GM12892 (cell line): ENCODE measurements at regions not wholly inside any gene's neighbourhood (a gene's known extent, or its start where the extent isn't known, plus 50 kb on each side); places are given as distances from the start of the nearest gene placed in this dataset.
"Not testable (repeated sequence)": the region's sequence is repeated elsewhere in the genome, so short reads cannot be mapped to it uniquely, and the experiment has no call there.

Experiments
- DNase-seq: peaks from one replicate; pipeline ENCODE4 v3.0.0; 2011; ENCODE audit not compliant: insufficient read length
- FAIRE-seq: peaks from 2 replicates; lab custom pipeline; 2011; peaks lifted over from hg19 to GRCh38; lab: Jason Lieb, UNC
- POLR2A ChIP-seq: IDR thresholded peaks from 2 replicates; pipeline ENCODE4 v1.6.1; 2011; ENCODE audit warnings: low read depth, low read length, control low read depth
- POLR2AphosphoS5 ChIP-seq: IDR thresholded peaks from 2 replicates; pipeline ENCODE4 v1.6.1; 2011; ENCODE audit warnings: low read depth, low read length, control low read depth
- TAF1 ChIP-seq: IDR thresholded peaks from 2 replicates; pipeline ENCODE4 v1.6.1; 2011; ENCODE audit warnings: low read depth, mild to moderate bottlenecking, control low read depth, low read length, borderline replicate concordance

DNA sequence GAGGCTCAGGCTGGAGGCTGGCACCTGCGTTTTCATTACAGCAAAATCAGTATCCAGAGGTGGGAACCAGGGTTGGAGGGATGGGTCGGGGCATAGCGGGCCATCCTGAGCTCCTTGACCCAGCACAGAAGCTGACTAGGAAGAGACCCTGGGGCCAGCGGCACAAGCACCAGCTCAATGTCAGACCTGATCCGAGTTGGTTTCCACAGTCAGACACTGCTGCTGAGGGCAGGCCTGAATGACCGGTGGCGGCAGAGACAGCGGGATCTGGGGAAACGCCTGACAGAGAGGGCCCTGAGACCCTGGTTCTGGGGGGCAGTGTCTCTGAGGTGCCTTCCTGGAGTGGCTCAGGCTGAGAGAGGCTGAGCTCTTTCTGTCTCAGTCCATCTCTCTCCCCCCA lies 162.0 kb upstream of the C1orf174 start:
- TF ChIP-seq POLR2AphosphoS5 (no peak), TAF1 (no peak), POLR2A (no peak)
- no peak for DNase-seq
- no peak for FAIRE-seq

DNA sequence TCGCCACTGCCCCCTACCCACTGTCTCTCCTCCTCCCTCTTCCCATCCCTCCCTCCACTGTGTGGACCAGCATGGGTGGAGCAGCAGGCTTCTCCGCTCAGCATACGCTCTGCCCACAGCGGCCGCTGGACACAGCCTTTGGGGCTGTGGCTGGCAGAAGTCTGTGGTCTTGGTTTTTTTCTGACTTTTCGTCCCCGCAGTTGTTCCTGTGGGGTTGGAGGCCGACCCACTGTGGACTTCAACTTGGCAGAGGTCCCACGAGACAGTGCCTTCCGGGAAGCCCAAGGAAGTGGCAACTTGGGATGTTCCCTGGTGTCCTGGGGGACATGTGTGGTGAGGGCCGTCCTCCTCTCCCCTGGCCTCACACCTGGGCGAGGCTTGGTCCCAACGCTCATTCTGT lies 162.5 kb upstream of the C1orf174 start:
- FAIRE-seq: no peak
- TF ChIP-seq TAF1 (no peak), POLR2A (no peak), POLR2AphosphoS5 (no peak)

DNA sequence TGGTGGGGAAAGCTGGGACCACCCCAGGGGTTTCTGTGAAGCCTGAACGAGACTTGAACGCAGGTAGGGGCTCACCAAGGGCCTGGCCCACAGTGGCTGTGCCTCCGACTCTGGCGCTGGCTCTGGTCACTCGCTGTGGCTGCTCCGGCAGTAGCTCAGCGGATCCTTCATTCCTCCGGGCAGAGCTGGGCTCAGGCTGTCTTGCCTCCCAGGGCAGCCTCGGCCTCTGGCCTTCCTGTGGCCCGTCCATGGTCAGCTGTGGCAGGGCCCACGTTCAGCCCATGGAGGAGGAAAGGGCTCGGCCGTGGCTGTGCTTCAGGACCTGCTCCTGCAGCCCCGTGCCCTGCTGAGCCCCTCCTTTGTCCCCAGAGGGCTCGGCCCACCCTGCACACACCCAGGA lies 162.9 kb upstream of the C1orf174 start:
- no peak for FAIRE-seq

More for the DNA sequence above, 162.5 kb upstream of the C1orf174 start:
- DNase-seq: no peak

DNA sequence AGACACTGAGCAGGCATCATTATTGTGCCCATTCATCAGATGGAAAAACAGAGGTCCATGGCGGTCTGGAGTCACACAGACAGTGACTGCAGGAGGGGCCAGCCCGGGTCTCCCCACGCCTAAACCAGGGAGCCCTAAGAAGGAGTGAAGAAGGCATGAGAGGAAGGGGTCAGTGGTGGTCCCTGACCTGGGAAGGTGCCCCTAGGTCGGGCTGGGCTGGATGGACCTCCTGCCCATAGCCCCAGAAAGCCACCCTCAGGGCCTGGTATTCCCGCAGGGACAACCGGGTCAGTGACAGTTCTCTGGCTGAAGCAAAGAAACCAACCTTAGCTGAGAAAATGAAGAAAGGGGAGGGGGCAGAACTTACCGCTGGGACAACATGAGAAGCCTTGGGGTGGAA lies 163.4 kb upstream of the C1orf174 start:
- no peak for TF ChIP-seq POLR2AphosphoS5
- TF ChIP-seq TAF1: no peak
- TF ChIP-seq POLR2A: no peak

More for the DNA sequence above, 162.9 kb upstream of the C1orf174 start:
- no peak for TF ChIP-seq TAF1
- TF ChIP-seq POLR2AphosphoS5: no peak
- no peak for TF ChIP-seq POLR2A
- no peak for DNase-seq

DNA sequence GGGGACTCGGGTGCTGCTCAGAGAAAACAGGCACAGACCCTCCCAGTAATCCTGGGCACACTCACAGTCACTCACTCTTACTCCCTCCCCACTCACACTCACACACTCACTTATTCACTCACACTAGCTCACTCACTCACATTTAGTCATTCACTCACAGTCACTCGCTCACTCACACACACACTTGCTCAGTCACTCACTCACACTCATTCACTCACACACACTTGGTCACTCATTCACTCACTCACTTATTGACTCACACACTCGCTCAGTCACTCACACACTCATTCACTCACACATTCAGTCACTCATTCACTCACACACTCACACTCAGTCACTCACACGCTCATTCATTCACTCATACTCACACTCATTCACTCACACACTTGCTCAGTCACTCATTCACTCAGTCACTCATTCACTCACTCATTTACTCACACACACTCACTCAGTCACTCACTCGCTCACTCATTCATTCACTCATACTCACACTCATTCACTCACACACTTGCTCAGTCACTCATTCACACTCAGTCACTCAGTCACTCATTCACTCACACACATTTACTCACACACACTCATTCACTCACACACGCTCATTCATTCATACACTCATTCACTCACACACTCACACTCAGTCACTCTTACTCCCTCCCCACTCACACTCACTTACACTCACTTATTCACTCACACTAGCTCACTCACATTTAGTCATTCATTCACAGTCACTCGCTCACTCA lies 164.2 kb upstream of the C1orf174 start:
- DNase-seq (no peak), FAIRE-seq (no peak)
- TF ChIP-seq POLR2A (no peak), TAF1 (no peak), POLR2AphosphoS5 (no peak)

More for the DNA sequence above, 163.4 kb upstream of the C1orf174 start:
- FAIRE-seq (no peak), DNase-seq (no peak)

DNA sequence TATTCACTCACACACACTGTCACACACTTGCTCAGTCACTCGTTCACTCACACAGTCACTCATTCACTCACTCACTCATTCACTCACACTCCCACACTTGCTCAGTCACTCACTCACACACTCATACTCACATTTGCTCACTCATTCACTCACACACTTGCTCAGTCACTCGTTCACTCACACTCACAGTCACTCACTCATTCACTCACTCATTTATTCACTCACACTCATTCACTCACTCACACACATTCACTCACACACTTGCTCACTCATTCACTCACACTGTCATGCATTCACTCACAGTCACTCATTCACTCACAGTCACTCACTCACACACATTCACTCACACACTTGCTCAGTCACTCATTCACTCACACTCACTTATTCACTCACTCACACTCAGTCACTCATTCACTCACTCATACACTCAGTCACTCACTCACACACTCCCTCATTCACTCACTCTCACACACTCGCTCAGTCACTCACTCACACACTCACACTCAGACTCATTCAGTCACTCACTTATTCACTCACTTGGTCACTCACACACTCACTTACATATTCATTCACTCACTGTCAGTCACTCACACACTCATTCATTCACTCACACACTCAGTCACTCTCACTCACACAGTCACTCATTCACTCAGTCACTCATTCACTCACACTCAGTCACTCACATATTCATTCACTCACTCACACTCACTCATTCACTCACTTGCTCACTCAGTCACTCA lies 167.0 kb upstream of the C1orf174 start:
- no peak for FAIRE-seq
- DNase-seq: no peak
- TF ChIP-seq POLR2A: no peak
- TF ChIP-seq POLR2AphosphoS5: no peak
- TF ChIP-seq TAF1: no peak

DNA sequence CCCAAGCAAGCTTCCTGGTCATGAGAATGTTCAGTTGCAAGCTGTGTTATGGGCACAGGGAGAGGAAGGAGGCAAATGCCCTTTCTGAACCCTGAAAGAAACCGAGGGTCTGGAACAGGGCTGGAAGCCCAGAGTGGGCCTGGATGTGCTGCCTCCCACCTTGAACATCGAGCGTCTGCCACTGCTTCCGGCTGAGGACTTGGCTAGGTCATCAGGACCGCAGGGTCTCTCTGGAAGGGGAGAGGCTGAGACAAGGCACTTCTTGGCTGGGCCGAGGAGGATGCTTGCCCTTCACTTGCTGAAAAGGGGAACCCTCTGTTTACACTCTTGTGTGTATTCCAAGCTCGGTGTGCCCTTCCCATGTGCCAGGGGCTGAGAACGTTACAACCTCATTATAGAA lies 168.0 kb upstream of the C1orf174 start:
- no peak for TF ChIP-seq POLR2A
- no peak for FAIRE-seq
- DNase-seq: no peak

DNA sequence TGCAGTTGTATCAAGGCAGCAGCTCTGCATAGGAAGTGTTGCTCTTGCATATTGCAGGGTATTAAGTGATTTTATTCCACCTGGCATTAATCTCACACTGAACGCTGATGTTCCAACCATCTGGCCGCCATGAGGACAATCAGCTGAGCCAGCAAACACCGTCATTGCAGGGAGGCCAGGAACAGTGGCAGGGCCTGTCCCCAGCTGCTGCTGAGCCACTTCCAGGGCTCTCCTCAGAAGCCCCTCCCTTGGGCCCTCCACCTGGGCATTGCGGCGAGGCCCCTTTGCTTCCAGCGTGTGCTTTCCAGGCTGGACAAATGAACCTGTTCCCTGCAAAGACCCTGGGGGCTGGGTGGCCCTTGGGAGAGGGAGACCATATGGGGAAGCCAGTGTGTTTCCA lies 171.6 kb upstream of the C1orf174 start:
- FAIRE-seq (no peak), DNase-seq (no peak)
- no peak for TF ChIP-seq POLR2AphosphoS5
- TF ChIP-seq TAF1: no peak
- no peak for TF ChIP-seq POLR2A

DNA sequence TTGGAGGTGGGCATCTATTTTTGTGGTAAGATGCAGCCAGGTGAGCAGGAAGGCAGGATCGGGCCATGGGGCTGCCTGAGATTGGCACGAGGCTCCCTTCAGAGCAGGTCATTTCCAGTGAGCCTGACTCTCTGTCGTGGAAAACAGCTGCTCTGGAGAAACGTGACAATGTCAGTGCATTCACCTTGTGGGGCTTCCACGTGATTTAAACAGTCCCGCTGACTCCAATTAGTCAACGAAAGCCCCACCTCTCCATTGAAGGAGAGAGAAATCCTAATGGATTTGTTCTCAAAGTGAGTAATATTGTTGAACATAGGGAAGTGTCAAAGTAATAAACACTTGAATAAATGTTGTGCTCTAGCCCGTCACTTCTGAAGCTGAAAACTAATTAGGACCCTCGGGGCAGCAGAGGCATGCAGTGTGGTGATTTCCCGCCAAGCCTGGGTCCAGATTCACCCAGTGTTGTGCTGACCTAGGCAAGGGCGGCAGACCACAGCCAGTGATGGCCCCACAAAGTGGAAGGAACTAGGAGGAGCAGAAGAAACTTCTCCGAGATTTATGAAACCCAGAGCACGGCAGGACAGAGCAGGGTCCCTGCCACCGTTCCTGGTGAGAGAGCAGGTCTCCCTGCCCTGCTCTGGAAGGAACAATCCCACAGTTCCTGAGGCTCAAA lies 172.5 kb upstream of the C1orf174 start:
- FAIRE-seq (no peak), DNase-seq (no peak)
- TF ChIP-seq POLR2A: no peak
- TF ChIP-seq POLR2AphosphoS5: no peak
- no peak for TF ChIP-seq TAF1

DNA sequence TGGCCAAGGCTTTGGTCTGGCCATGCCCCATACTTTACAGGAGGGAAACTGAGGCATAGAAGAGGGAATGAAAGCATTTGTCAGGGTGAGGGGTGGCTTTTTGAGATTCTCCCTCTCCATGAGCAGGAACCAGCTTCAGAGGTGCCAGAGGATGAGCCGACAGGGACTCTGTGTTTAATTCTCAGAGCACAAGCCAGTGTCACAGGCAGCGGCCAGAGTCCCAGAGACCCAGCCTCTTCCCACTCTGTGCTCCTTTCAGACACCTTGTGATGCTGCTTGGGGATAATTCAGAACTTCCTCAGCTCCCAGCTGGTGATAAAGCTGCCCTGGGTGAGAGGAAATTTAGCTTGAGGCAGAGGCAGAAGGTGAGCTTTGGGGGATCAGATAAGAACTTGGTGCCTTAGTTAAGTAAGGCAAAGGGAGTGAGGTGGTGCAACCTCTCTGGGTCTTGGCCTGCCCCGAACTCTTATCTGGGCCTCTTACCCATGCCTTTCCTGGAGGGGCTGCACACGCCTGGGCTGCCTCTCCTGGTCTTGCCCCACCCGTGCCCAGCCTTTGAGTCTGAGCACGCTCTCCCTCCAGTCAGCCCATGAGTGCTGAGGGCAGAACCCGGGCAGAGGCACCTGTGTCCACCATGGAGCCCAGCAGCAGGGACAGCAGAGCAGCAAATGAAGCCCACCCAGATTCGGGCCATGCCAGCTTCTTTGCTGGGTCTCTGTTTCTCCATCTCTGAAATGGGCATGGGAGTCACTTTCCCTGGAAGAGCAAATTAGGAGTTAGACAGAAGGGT lies 175.6 kb upstream of the C1orf174 start:
- no peak for FAIRE-seq
- TF ChIP-seq POLR2A (no peak), POLR2AphosphoS5 (no peak), TAF1 (no peak)
- DNase-seq: no peak

DNA sequence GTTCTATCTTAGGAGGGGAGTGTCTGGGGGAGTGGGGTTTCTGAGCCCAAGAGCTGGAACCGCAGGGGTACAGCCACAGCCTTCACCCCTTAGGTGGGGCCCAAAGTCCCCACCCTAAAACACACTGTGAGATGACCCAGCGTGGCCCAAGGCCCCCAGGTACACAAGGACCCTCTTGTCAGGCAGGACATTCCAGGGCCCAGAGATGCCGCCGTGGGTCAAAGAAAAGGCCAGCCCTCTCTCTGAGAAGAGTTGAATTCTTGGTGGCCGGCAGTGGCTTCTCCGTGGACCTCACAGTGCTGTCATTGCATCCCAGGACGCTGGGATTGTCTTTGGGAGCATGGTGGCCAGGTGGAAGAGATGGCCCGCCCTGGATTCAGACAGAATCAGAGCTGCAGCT lies 176.3 kb upstream of the C1orf174 start:
- DNase-seq: no peak
- TF ChIP-seq POLR2AphosphoS5 (no peak), TAF1 (no peak), POLR2A (no peak)
- no peak for FAIRE-seq

DNA sequence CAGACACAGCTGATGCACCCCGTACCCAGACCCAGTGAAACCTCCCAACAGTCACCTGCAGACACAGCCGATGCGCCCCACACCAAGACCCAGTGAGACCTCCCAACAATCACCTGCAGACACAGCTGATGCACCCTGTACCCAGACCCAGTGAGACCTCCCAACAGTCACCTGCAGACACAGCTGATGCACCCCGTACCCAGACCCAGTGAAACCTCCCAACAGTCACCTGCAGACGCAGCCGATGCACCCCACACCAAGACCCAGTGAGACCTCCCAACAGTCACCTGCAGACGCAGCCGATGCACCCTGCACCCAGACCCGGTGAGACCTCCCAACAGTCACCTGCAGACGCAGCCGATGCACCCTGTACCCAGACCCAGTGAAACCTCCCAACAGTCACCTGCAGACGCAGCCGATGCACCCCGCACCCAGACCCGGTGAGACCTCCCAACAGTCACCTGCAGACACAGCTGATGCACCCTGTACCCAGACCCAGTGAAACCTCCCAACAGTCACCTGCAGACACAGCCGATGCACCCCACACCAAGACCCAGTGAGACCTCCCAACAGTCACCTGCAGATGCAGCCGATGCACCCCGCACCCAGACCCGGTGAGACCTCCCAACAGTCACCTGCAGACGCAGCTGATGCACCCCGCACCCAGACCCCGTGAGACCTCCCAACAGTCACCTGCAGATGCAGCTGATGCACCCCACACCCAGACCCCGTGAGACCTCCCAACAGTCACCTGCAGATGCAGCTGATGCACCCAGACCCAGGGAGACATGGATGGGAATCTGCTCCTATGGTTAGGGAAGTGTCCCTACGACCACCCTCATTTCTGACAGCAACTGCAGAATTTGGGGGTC lies 178.3 kb upstream of the C1orf174 start:
- FAIRE-seq: not testable (repeated sequence)

More for the DNA sequence above, 178.3 kb upstream of the C1orf174 start:
- DNase-seq: not testable (repeated sequence)
